Ectodermal cell (in vitro differentiated cells): ENCODE measurements at regions not wholly inside any gene's neighbourhood (a gene's known extent, or its start where the extent isn't known, plus 50 kb on each side); places are given as distances from the start of the nearest gene placed in this dataset.

Source experiments
- H3K27ac ChIP-seq: 2 replicates; pipeline ENCODE4 v1.7.0; 2013; ENCODE audit warnings: mild to moderate bottlenecking, low read depth, low read length; ENCODE audit not compliant: insufficient read depth, poor library complexity, severe bottlenecking
- H3K27me3 ChIP-seq: 2 replicates; pipeline ENCODE4 v1.7.0; 2013; ENCODE audit warnings: mild to moderate bottlenecking, low read length; ENCODE audit not compliant: insufficient read depth, control insufficient read depth, poor library complexity, severe bottlenecking
- H3K36me3 ChIP-seq: one replicate; pipeline ENCODE4 v1.7.0; 2013; ENCODE audit warnings: low read length; ENCODE audit not compliant: control insufficient read depth, insufficient read depth
- H3K4me1 ChIP-seq: one replicate; pipeline ENCODE4 v1.7.0; 2013; ENCODE audit warnings: low read length; ENCODE audit not compliant: control insufficient read depth, insufficient read depth
- H3K4me3 ChIP-seq: 2 replicates; pipeline ENCODE4 v1.7.0; 2013; ENCODE audit warnings: low read depth, low read length, control low read depth; ENCODE audit not compliant: insufficient read depth
- H3K9me3 ChIP-seq: 2 replicates; pipeline ENCODE4 v1.7.0; 2013; ENCODE audit warnings: mild to moderate bottlenecking, low read length, moderate library complexity; ENCODE audit not compliant: control insufficient read depth
- WGBS, 2 experiments: methylation state at CpG; one replicate each; pipeline ENCODE4 v1.1.7; 2013; ENCODE audit warnings: missing lambda C conversion rate in 2 of 2; 5-methylcytosine and 5-hydroxymethylcytosine counted together

DNA sequence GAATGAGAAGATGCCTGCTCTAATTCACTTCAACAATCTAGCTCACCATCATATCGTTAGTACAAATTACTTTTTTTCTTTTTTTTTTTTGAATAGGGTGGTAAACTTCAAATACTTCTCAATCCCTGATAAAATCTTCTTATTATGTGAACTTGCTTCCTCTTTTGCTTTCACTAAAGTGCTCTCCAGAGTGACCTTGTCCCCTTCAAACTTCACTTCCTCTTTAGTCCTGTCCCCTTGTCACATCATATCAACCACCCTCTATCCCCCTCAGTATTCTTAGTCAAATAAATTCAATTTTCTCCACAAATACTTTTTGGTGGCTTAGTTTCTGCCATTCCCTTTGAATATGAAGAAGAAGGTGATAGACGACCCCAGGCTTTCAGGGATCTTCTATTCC lies 124.9 kb upstream of the PLXNA2 start:
- WGBS, 2 experiments = 80% methylated on average over 1 of the region's 2 CpGs
- H3K27ac ChIP-seq = no peak overlapping the region

DNA sequence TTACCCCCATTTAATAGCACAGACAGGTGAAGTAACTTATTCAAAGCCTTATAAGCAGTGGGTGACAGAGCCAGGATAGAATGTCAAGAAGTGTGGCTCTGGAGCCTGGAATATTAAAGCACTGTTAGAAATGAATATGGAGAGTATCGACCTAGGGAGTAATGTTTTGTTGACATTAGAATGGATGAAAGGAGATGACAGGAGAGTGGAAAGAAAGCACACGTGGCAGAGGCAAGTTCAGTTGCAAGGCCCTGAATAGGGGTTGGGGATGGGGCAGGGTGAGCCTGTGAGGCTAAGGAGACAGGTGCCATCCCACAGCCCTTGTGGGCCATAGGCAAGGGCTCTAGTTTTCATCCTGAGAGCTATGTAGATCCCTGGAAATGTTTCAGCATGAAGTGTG lies 125.5 kb upstream of the PLXNA2 start:
- H3K4me1 ChIP-seq = peaks cover 10% of the 10 kb centered on the region
- H3K9me3 ChIP-seq = no peaks in the 10 kb centered on the region
- H3K27me3 ChIP-seq = no peaks in the 10 kb centered on the region
- no peak overlapping the region for H3K27ac ChIP-seq
- no peak overlapping the region for H3K4me3 ChIP-seq
- no peaks in the 10 kb centered on the region for H3K36me3 ChIP-seq
- whole genome bisulfite sequencing, 2 experiments = 76 to 82% methylated on average over 2 of the region's 2 CpGs

More for the DNA sequence above, 124.9 kb upstream of the PLXNA2 start:
- Histone ChIP-seq H3K36me3 (no peaks in the 10 kb centered on the region), H3K9me3 (no peaks in the 10 kb centered on the region), H3K4me1 (peaks cover 4% of the 10 kb centered on the region), H3K27me3 (no peaks in the 10 kb centered on the region), H3K4me3 (no peak overlapping the region)

DNA sequence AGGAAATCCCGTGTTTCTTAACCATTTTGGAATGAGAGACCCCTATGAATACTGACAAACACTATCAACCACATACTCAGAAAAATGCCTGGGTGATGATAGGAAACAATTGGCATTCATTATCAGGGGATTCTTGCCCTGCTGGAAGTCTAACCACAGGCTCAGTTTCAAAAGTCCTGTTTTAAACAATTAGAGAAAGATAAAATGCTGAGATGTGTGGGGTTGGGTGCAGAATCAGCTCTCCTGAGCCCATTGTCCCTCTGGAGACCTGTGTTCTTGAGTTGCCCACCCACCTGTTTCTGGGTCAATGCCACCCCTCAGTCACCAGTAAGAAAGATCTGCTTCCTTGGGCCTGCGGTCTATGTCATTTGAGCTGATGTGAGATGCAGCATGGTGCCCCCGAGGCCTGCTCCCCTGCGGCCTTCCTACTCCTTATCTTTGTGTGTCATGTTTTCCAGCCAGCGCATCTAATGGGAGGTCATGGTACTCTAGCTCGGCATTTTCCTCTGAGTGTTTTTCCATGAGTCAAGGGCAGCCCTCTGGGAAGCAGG lies 130.3 kb upstream of the PLXNA2 start:
- Histone ChIP-seq H3K4me1 (peaks cover 10% of the 10 kb centered on the region), H3K36me3 (no peaks in the 10 kb centered on the region), H3K27ac (no peak overlapping the region), H3K27me3 (no peaks in the 10 kb centered on the region), H3K4me3 (no peak overlapping the region), H3K9me3 (no peaks in the 10 kb centered on the region)
- 63 to 68% methylated on average over 6 of the region's 6 CpGs for WGBS, 2 experiments

DNA sequence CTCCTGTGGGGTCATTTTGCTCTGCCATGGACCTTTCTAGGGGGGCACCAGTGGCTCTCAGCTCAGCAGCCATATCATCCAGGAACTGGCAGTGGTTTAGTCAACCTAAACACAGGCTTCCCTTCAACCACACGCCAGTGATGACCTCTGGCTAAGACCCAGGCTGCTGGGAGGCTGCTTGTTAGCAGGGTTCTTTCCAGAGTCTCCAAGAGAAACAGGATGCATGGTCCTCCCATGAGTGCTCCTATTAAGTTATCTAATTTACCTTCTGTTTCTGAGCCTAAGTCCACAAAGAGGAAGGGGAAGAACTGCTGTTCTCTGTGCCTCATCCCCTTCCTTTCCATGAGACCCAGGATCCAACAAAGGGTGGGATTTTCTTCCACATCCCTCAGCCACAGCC lies 137.3 kb upstream of the PLXNA2 start:
- no peaks in the 10 kb centered on the region for H3K36me3 ChIP-seq
- H3K27ac ChIP-seq = no peak overlapping the region
- no peaks in the 10 kb centered on the region for H3K4me1 ChIP-seq
- WGBS, 2 experiments = 89 to 97% methylated on average over 1 of the region's 1 CpG
- H3K9me3 ChIP-seq = peaks cover 2% of the 10 kb centered on the region
- H3K4me3 ChIP-seq = no peak overlapping the region
- no peaks in the 10 kb centered on the region for H3K27me3 ChIP-seq

DNA sequence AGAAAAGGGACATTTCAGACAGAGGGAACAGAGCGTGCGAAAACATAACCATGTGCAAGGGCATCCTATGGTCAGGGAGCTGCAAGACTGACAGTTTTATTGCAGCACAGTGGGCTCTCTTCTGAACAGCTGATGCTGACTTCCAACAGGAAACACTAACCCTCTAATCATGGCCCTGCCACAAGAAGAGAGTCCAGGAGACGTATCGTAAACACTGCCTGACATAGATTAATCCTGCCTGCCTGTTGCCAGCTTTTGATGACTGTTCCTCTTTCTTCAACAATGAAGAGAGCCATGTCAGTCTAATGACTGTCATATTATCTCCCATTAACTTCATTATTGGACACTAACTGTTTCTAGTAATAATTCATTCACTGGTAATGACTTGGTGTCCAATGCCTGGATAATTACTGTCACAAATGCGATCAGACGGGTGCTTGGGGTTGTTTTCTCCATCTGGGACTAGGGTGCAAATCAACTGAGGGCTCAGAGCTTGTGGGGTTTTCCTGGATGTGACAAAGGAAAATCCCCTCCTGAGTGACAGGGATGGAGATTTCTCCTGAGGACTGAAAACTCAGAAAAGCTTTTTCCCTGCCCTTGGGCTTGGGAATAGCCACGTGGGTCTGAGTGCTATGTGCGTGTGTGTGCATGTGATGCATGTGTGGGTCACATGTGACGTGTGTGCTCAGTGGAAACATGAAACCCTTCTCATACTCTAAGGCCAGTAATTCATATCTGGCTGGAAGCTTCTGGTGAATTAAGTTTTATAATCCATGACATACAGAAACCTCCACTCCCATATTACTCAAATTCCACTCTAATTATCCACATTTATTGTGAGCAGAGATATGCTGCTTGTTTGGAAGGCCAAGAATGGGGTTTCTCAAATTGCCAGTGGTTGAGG lies 144.0 kb upstream of the PLXNA2 start:
- H3K9me3 ChIP-seq = peaks cover 2% of the 10 kb centered on the region
- no peaks in the 10 kb centered on the region for H3K36me3 ChIP-seq
- no peak overlapping the region for H3K27ac ChIP-seq
- H3K27me3 ChIP-seq = no peaks in the 10 kb centered on the region
- H3K4me1 ChIP-seq = no peaks in the 10 kb centered on the region
- WGBS, 2 experiments = 93% methylated on average over 9 of the region's 9 CpGs
- H3K4me3 ChIP-seq = no peak overlapping the region

DNA sequence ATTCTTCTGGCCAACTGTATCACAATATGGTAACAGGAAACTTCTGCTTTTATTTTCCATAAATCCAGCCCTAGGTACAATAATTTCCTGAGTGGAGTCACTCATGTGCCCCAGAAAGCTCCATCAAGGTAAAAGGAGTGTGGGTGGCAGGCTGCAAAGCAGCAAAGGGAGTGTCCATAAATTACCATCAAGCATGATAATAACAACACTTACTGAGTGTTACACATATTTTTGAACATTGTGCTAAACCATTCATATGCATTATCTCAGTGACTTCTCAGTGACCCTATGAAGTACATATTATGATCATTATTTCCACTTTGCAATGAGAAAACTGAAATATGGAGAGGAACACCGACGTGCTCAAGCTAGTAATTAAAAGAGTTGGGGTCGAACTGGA lies 149.2 kb upstream of the PLXNA2 start:
- 95 to 96% methylated on average over 3 of the region's 3 CpGs for WGBS, 2 experiments
- H3K4me1 ChIP-seq = peaks cover 3% of the 10 kb centered on the region

DNA sequence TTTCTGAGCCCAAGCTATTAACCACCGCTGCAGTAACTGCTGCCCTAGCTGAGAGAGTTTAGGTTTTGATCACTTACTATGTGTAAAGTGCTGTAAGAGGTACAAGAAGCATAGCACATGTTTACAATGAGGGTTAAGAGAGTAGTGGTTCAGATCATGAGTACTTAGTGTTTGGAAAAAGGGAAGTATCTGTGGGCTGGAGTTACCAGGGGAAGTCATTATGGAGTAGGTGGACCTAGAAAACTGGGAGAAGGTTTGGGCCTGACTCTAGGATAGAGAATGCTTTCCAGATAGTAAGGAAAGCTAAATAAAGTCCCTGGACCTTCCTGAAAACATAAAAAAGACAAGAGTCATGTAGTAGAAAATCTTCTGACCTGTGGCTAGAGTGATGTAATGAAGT lies 149.6 kb upstream of the PLXNA2 start:
- Histone ChIP-seq H3K4me3 (no peak overlapping the region), H3K4me1 (peaks cover 3% of the 10 kb centered on the region), H3K27me3 (no peaks in the 10 kb centered on the region), H3K27ac (no peak overlapping the region), H3K36me3 (no peaks in the 10 kb centered on the region), H3K9me3 (no peaks in the 10 kb centered on the region)
- WGBS, 2 experiments = 94 to 97% methylated on average over 1 of the region's 1 CpG

More for the DNA sequence above, 149.2 kb upstream of the PLXNA2 start:
- H3K27ac ChIP-seq = no peak overlapping the region
- no peaks in the 10 kb centered on the region for H3K9me3 ChIP-seq
- no peaks in the 10 kb centered on the region for H3K27me3 ChIP-seq
- no peak overlapping the region for H3K4me3 ChIP-seq
- H3K36me3 ChIP-seq = no peaks in the 10 kb centered on the region

DNA sequence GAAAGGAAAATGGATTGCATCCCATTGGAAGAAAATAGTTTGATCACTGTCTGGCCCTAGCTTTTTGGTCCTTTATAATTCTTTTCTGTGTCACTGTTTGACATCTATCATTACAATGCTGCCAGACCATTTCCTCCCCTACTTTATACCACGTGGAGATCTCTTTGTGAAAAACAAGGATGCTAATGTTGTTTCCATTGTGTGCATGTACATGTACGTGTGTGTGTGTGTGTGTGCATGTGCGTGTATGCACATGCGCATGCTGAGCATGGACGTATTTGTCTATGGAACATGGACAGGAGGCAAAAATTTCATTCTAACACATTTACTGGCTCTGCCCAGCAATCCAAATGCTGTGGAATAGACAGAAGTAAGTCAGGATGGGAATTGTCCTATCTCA lies 153.1 kb upstream of the PLXNA2 start:
- Histone ChIP-seq H3K9me3 (no peaks in the 10 kb centered on the region), H3K36me3 (no peaks in the 10 kb centered on the region), H3K4me1 (peaks cover 3% of the 10 kb centered on the region), H3K4me3 (no peak overlapping the region), H3K27me3 (no peaks in the 10 kb centered on the region), H3K27ac (no peak overlapping the region)
- WGBS, 2 experiments = 72 to 79% methylated on average over 4 to 5 of the region's 5 CpGs

DNA sequence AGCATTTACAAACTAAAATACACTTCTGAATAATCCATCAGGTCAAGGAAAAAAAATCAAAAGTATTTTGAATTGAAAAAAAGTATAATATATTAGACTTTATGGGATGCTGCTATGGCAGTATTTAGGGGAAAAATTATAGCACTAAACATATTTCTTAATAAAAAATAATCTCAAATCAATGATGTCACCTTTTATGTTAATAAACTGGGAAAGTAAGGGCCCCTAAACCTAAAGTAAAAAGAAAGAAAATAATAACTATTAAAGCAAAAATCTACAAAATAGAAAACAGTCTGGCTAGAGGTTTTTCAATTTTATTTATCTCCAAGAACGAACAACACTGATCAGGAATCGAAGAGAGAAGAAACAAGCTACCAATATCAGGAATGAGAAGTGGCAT lies 160.8 kb upstream of the PLXNA2 start:
- Histone ChIP-seq H3K4me1 (no peaks in the 10 kb centered on the region), H3K4me3 (no peak overlapping the region), H3K9me3 (no peaks in the 10 kb centered on the region), H3K27me3 (no peaks in the 10 kb centered on the region), H3K27ac (no peak overlapping the region), H3K36me3 (no peaks in the 10 kb centered on the region)
- 83 to 93% methylated on average over 1 to 2 of the region's 2 CpGs for WGBS, 2 experiments

DNA sequence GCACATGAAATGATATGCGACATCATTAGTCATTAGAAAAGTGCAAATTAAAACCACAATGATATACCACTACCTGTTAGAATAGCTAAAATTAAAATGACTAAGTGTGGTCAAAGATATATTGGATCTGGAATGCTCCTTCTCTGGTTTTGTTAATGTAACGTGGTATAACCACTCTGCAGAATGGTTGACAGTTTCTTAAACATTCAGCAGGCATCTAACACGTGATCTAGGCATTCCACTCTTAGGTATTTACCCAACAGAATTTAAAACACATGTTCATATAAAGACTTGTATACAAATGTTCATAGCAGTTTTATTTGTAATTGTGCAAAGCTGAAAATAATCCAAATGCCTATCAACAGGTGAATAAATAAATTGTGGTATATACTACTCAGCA lies 165.0 kb upstream of the PLXNA2 start:
- no peaks in the 10 kb centered on the region for H3K4me1 ChIP-seq
- no peak overlapping the region for H3K27ac ChIP-seq
- H3K9me3 ChIP-seq = no peaks in the 10 kb centered on the region
- no peaks in the 10 kb centered on the region for H3K27me3 ChIP-seq
- no peaks in the 10 kb centered on the region for H3K36me3 ChIP-seq
- no peak overlapping the region for H3K4me3 ChIP-seq
- 100% methylated on average over 3 of the region's 3 CpGs for WGBS, 2 experiments
